ENCODE measurements at regions not wholly inside any gene's neighbourhood (a gene's known extent, or its start where the extent isn't known, plus 50 kb on each side); places are given as distances from the start of the nearest gene placed in this dataset.

GRCh38 chr2:74076074-74076470, 71.6 kb downstream of the BOLA3 start:
- Histone ChIP-seq H3K4me1 (ENCODE audit: low read length) (peaks cover 31% of the 10 kb centered on the region), H3K9ac (ENCODE audit: low read length) (no peak overlapping the region), H3K36me3 (replicated peaks; ENCODE audit: low read depth, low read length) (peaks cover 39% of the 10 kb centered on the region), H3K4me3 (ENCODE audit: low read length) (no peak overlapping the region), H3K27me3 (ENCODE audit: low read depth, low read length) (no peaks in the 10 kb centered on the region), H2AFZ (ENCODE audit: low read depth, low read length) (no peak overlapping the region), H3K4me2 (ENCODE audit: low read length) (no peak overlapping the region), H3K9me3 (ENCODE audit: insufficient read depth, low read length) (no peaks in the 10 kb centered on the region), H3K27ac (ENCODE audit: low read length) (no peak overlapping the region), H4K20me1 (ENCODE audit: insufficient read depth, low read length) (peaks cover 75% of the 10 kb centered on the region), H3K79me2 (ENCODE audit: low read length) (peaks cover 86% of the 10 kb centered on the region)
- TF ChIP-seq, protein P1, sequence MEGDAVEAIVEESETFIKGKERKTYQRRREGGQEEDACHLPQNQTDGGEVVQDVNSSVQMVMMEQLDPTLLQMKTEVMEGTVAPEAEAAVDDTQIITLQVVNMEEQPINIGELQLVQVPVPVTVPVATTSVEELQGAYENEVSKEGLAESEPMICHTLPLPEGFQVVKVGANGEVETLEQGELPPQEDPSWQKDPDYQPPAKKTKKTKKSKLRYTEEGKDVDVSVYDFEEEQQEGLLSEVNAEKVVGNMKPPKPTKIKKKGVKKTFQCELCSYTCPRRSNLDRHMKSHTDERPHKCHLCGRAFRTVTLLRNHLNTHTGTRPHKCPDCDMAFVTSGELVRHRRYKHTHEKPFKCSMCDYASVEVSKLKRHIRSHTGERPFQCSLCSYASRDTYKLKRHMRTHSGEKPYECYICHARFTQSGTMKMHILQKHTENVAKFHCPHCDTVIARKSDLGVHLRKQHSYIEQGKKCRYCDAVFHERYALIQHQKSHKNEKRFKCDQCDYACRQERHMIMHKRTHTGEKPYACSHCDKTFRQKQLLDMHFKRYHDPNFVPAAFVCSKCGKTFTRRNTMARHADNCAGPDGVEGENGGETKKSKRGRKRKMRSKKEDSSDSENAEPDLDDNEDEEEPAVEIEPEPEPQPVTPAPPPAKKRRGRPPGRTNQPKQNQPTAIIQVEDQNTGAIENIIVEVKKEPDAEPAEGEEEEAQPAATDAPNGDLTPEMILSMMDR (IDR thresholded peaks at IDR 0.05; ENCODE audit: low read depth, low read length) = no peak
- no peak for TF ChIP-seq EZH2phosphoT487 (IDR thresholded peaks at IDR 0.05; ENCODE audit: low read depth)

DNA sequence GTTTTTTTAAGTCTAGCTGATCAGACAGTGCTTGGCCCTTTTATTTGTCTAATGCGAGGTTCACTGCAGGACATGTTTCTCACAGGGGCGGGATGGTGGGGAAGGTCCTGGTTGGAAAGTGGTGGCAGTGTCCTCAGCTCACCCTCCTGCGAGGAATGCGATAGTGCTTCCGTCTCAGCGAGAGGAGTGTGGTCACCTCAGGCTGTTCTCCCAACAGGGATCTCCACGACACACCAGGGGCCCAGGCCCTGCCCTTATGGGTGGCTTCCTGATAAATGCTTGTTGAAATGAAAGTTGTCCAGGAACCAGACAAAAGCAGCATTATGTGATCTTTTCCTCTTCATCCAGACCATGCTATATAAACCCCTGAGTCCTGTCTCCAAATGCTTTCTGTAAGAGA, 70.1 kb downstream of the BOLA3 start:
- H3K27me3 ChIP-seq (ENCODE audit: low read depth, low read length) = no peaks in the 10 kb centered on the region
- H2AFZ ChIP-seq (ENCODE audit: low read depth, low read length) = no peak overlapping the region
- peaks cover 87% of the 10 kb centered on the region for H3K79me2 ChIP-seq (ENCODE audit: low read length)
- peaks cover 71% of the 10 kb centered on the region for H4K20me1 ChIP-seq (ENCODE audit: insufficient read depth, low read length)
- no peak overlapping the region for H3K4me3 ChIP-seq (ENCODE audit: low read length)
- TF ChIP-seq, protein P1 (IDR thresholded peaks at IDR 0.05; ENCODE audit: low read depth, low read length) = no peak
- no peak for TF ChIP-seq EZH2phosphoT487 (IDR thresholded peaks at IDR 0.05; ENCODE audit: low read depth)
- H3K36me3 ChIP-seq (replicated peaks; ENCODE audit: low read depth, low read length) = peaks cover 51% of the 10 kb centered on the region
- no peak overlapping the region for H3K4me2 ChIP-seq (ENCODE audit: low read length)
- no peaks in the 10 kb centered on the region for H3K9me3 ChIP-seq (ENCODE audit: insufficient read depth, low read length)
- H3K4me1 ChIP-seq (ENCODE audit: low read length) = peaks cover 31% of the 10 kb centered on the region
- H3K9ac ChIP-seq (ENCODE audit: low read length) = no peak overlapping the region
- no peak overlapping the region for H3K27ac ChIP-seq (ENCODE audit: low read length)

DNA sequence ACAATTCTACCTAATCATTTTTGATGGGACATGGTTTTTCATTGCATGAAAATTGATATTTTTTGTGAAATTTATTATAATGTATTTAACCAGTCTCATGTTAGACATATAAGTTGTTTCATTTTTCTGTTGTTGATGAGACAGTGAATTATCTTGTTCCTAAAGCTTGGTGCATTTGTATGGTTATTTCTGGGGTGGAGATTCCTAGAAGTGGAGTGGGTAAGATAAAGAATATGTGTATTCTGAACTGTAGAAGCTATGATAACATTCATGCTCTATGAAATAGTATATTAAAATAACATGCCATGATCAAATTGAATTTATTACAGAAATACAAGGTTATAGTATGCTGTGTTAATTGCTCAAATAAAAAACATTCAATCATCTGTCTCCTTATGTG, 69.2 kb downstream of the BOLA3 start:
- H3K79me2 ChIP-seq (ENCODE audit: low read length) = peaks cover 87% of the 10 kb centered on the region
- H3K27ac ChIP-seq (ENCODE audit: low read length) = no peak overlapping the region
- peaks cover 31% of the 10 kb centered on the region for H3K4me1 ChIP-seq (ENCODE audit: low read length)
- H3K27me3 ChIP-seq (ENCODE audit: low read depth, low read length) = no peaks in the 10 kb centered on the region
- TF ChIP-seq, protein P1 (IDR thresholded peaks at IDR 0.05; ENCODE audit: low read depth, low read length) = no peak
- TF ChIP-seq EZH2phosphoT487 (IDR thresholded peaks at IDR 0.05; ENCODE audit: low read depth) = no peak
- H3K9ac ChIP-seq (ENCODE audit: low read length) = no peak overlapping the region
- H3K9me3 ChIP-seq (ENCODE audit: insufficient read depth, low read length) = no peaks in the 10 kb centered on the region
- H3K36me3 ChIP-seq (replicated peaks; ENCODE audit: low read depth, low read length) = peaks cover 54% of the 10 kb centered on the region
- H3K4me2 ChIP-seq (ENCODE audit: low read length) = no peak overlapping the region
- peaks cover 63% of the 10 kb centered on the region for H4K20me1 ChIP-seq (ENCODE audit: insufficient read depth, low read length)
- no peak overlapping the region for H2AFZ ChIP-seq (ENCODE audit: low read depth, low read length)
- no peak overlapping the region for H3K4me3 ChIP-seq (ENCODE audit: low read length)

DNA sequence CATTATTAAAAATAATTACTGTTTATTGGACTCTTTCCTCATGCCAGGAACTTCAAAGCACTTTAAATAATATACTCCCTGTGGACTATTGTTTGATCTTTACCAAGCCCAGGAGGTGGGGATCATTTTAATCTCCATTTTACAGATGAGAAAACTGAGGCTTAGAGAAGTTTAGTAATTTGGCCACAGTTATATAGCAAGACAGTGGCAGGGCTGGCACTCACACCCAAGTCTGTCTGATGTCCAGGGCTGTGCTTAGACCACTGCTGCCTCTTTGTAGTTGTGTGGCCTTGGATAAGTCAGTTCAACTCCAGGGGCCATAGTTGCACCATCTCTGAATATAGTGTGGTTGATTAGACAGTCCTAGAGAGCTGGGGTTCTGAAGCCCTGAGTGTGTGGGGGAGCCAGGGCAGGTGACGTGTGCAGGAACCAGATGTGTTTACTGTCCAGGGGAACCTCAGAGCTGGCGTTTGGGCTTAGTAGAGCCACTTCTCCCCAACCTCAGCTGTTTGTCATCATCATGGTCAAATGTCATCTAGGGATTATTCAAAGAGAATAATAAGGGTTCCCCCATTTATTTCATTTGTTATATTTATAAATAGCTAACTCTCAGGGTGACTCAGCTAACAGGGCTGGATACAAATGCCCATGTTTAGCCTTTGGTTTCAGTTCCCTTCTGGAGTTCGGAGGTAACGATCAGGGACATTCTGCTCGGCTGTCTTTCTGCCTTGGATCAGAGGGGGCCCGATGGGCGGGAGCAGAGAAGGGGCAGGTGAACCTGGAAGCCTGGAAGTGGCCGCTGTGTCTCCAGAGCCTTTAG, 68.0 kb downstream of the BOLA3 start:
- Histone ChIP-seq H3K9ac (ENCODE audit: low read length) (peak overlapping the region; percentile 27; the same call in 1 of the 2 replicates), H3K27ac (ENCODE audit: low read length) (peak overlapping the region; percentile 75), H3K36me3 (replicated peaks; ENCODE audit: low read depth, low read length) (peaks cover 49% of the 10 kb centered on the region), H3K4me1 (ENCODE audit: low read length) (peaks cover 31% of the 10 kb centered on the region), H3K4me3 (ENCODE audit: low read length) (peak overlapping the region; percentile 52), H3K4me2 (ENCODE audit: low read length) (peak overlapping the region; percentile 67), H2AFZ (ENCODE audit: low read depth, low read length) (no peak overlapping the region), H3K9me3 (ENCODE audit: insufficient read depth, low read length) (no peaks in the 10 kb centered on the region), H3K27me3 (ENCODE audit: low read depth, low read length) (no peaks in the 10 kb centered on the region), H3K79me2 (ENCODE audit: low read length) (peaks cover 84% of the 10 kb centered on the region), H4K20me1 (ENCODE audit: insufficient read depth, low read length) (peaks cover 58% of the 10 kb centered on the region)
- TF ChIP-seq, protein P1 (IDR thresholded peaks at IDR 0.05; ENCODE audit: low read depth, low read length) = no peak
- no peak for TF ChIP-seq EZH2phosphoT487 (IDR thresholded peaks at IDR 0.05; ENCODE audit: low read depth)
